Calu3 (cell line): ENCODE measurements at regions not wholly inside any gene's neighbourhood (a gene's known extent, or its start where the extent isn't known, plus 50 kb on each side); places are given as distances from the start of the nearest gene placed in this dataset.
A peak's percentile ranks its signal among the peaks of the same experiment; 100 is the strongest.

Source experiments
- BruUV-seq: library from RNA; stranded (reverse); fragments of 400-500 nt; replicated peaks from 2 replicates; lab custom pipeline; 2021; lab: Mats Ljungman, UMichigan
- CTCF ChIA-PET: fragments of 300-600 bp; sonication (Branson Sonifier 250); formaldehyde crosslinking; loops from one replicate; lab custom pipeline; 2022; ENCODE audit warnings: antibody characterized with exemption; lab: Charles Lee
- DNase-seq: peaks from one replicate; pipeline ENCODE4 v3.0.0; 2022
- H3K27ac Mint-ChIP-seq: one replicate; pipeline ENCODE4 v1.8.0; 2022; ENCODE audit warnings: mixed read lengths; ENCODE audit not compliant: unreplicated experiment
- H3K27me3 Mint-ChIP-seq: one replicate; pipeline ENCODE4 v1.8.0; 2022; ENCODE audit warnings: mixed read lengths; ENCODE audit not compliant: unreplicated experiment
- H3K36me3 Mint-ChIP-seq: one replicate; pipeline ENCODE4 v1.8.0; 2022; ENCODE audit warnings: mild to moderate bottlenecking, moderate library complexity, mixed read lengths; ENCODE audit not compliant: insufficient read depth, unreplicated experiment
- H3K4me1 Mint-ChIP-seq: one replicate; pipeline ENCODE4 v1.8.0; 2022; ENCODE audit warnings: mild to moderate bottlenecking, low read depth, mixed read lengths; ENCODE audit not compliant: unreplicated experiment
- H3K4me3 Mint-ChIP-seq: one replicate; pipeline ENCODE4 v1.8.0; 2022; ENCODE audit warnings: mild to moderate bottlenecking, low read depth, moderate library complexity, mixed read lengths; ENCODE audit not compliant: unreplicated experiment
- H3K9me3 Mint-ChIP-seq: one replicate; pipeline ENCODE4 v1.8.0; 2022; ENCODE audit warnings: low read depth, mixed read lengths; ENCODE audit not compliant: unreplicated experiment
- CTCF ChIP-seq: fragments of 200-600 bp; IDR thresholded peaks from one replicate; pipeline ENCODE4 v1.8.0; 2022; ENCODE audit warnings: antibody characterized with exemption; ENCODE audit not compliant: unreplicated experiment
- intact Hi-C: fragments of 100-400 bp; cut with micrococcal nuclease; formaldehyde crosslinking; loops from one replicate; pipeline ENCODE4 v1.10.0; 2022; ENCODE audit not compliant: unreplicated experiment

GRCh38 chr12:74482115-74482514, 55.5 kb upstream of the ATXN7L3B start:
- DNase-seq, result no peak
- no peaks in the 10 kb centered on the region for H3K36me3 Mint-ChIP-seq
- H3K27ac Mint-ChIP-seq, result no peak overlapping the region
- CTCF ChIA-PET, result no interaction called here
- no peaks in the 10 kb centered on the region for H3K9me3 Mint-ChIP-seq
- no peaks in the 10 kb centered on the region for H3K27me3 Mint-ChIP-seq
- peaks cover 9% of the 10 kb centered on the region for H3K4me1 Mint-ChIP-seq
- no peak for TF ChIP-seq CTCF
- intact Hi-C loops, result no loop called here
- H3K4me3 Mint-ChIP-seq, result no peak overlapping the region
- no TSS peak for BruUV-seq

GRCh38 chr12:74483057-74483456, 54.6 kb upstream of the ATXN7L3B start:
- no peak overlapping the region for H3K27ac Mint-ChIP-seq
- H3K4me3 Mint-ChIP-seq, result peak overlapping the region; percentile 10
- intact Hi-C loops, result no loop called here
- no peaks in the 10 kb centered on the region for H3K36me3 Mint-ChIP-seq
- no peak for DNase-seq
- H3K4me1 Mint-ChIP-seq, result peaks cover 9% of the 10 kb centered on the region
- TF ChIP-seq CTCF, result no peak
- CTCF ChIA-PET, result interaction anchor here (0.6 to 1.1 kb wide), 2 partner anchors 10 to 1200 kb away, joined by 3 to 5 read pairs; no protein-coding TSS in a partner anchor
- H3K27me3 Mint-ChIP-seq, result no peaks in the 10 kb centered on the region
- no TSS peak for BruUV-seq
- no peaks in the 10 kb centered on the region for H3K9me3 Mint-ChIP-seq
